A673 (cell line): ENCODE measurements at regions not wholly inside any gene's neighbourhood (a gene's known extent, or its start where the extent isn't known, plus 50 kb on each side); places are given as distances from the start of the nearest gene placed in this dataset.

Experiments
- BruUV-seq: library from RNA; stranded (reverse); fragments of 400-500 nt; replicated peaks from 2 replicates; lab custom pipeline; 2021; lab: Mats Ljungman, UMichigan
- CTCF ChIA-PET: fragments of 300-600 bp; sonication (Branson Sonifier 250); formaldehyde crosslinking; loops from one replicate; lab custom pipeline; 2022; ENCODE audit warnings: antibody characterized with exemption; lab: Charles Lee
- POLR2A ChIA-PET: fragments of 300-600 bp; sonication (Branson Sonifier 250); formaldehyde crosslinking; loops from one replicate; lab custom pipeline; 2022; ENCODE audit warnings: antibody characterized with exemption; ENCODE audit not compliant: low non-redundant PET; lab: Charles Lee
- DNase-seq: peaks from one replicate; pipeline ENCODE4 v3.0.0-alpha.2; 2015; ENCODE audit warnings: low spot score
- H3K27ac ChIP-seq: fragments of 200-600 bp; sonication (generic); 2 replicates; pipeline ENCODE4 v1.5.1; 2016; ENCODE audit warnings: mixed run types, low read depth, mild to moderate bottlenecking, mixed read lengths, antibody characterized with exemption, low read length; ENCODE audit not compliant: poor library complexity, severe bottlenecking
- H3K27me3 ChIP-seq: fragments of 200-600 bp; sonication (generic); replicated peaks from 2 replicates; pipeline ENCODE4 v1.6.1; 2017; ENCODE audit warnings: mixed run types, low read depth, mild to moderate bottlenecking, mixed read lengths, antibody characterized with exemption, low read length; ENCODE audit not compliant: insufficient read depth, poor library complexity
- H3K36me3 ChIP-seq: fragments of 200-600 bp; sonication (generic); 2 replicates; pipeline ENCODE4 v1.6.1; 2016; ENCODE audit warnings: mixed run types, mild to moderate bottlenecking, mixed read lengths, antibody characterized with exemption, low read length; ENCODE audit not compliant: insufficient read depth, poor library complexity, severe bottlenecking
- H3K4me1 ChIP-seq: fragments of 200-600 bp; sonication (generic); 2 replicates; pipeline ENCODE4 v1.6.1; 2017; ENCODE audit warnings: mixed run types, mild to moderate bottlenecking, mixed read lengths, antibody characterized with exemption, low read length; ENCODE audit not compliant: insufficient read depth, poor library complexity, severe bottlenecking
- H3K4me3 ChIP-seq: fragments of 200-600 bp; sonication (generic); 2 replicates; pipeline ENCODE4 v1.5.1; 2016; ENCODE audit warnings: low read depth, mixed run types, mild to moderate bottlenecking, mixed read lengths, low read length; ENCODE audit not compliant: poor library complexity, severe bottlenecking
- H3K9me3 ChIP-seq: fragments of 200-600 bp; sonication (generic); 2 replicates; pipeline ENCODE4 v1.6.1; 2016; ENCODE audit warnings: mixed run types, low read depth, mild to moderate bottlenecking, mixed read lengths, antibody characterized with exemption, low read length; ENCODE audit not compliant: poor library complexity, severe bottlenecking
- EZH2 ChIP-seq: fragments of 200-600 bp; sonication (generic); IDR thresholded peaks from 2 replicates; pipeline ENCODE4 v1.6.1; 2017; ENCODE audit warnings: borderline replicate concordance, low read depth, mild to moderate bottlenecking, mixed read lengths, antibody characterized with exemption, low read length; ENCODE audit not compliant: poor library complexity, severe bottlenecking
- intact Hi-C: fragments of 100-400 bp; cut with micrococcal nuclease; formaldehyde crosslinking; loops from one replicate; pipeline ENCODE4 v1.10.0; 2022; ENCODE audit not compliant: unreplicated experiment
- TF ChIP-seq, protein P1 (sequence below): fragments of 300-800, 200-600 bp; sonication (generic); conservative IDR thresholded peaks from 2 replicates; pipeline ENCODE4 v1.5.1; 2017; ENCODE audit warnings: low read depth, mild to moderate bottlenecking, antibody characterized with exemption, low read length, moderate library complexity, mixed read lengths

GRCh38 chr2:14270036-14270582 is 362.4 kb upstream of the LRATD1 start:
- Histone ChIP-seq H3K4me3 (no peak overlapping the region), H3K36me3 (no peaks in the 10 kb centered on the region), H3K9me3 (no peaks in the 10 kb centered on the region), H3K27me3 (no peaks in the 10 kb centered on the region), H3K4me1 (no peaks in the 10 kb centered on the region), H3K27ac (no peak overlapping the region)
- CTCF ChIA-PET, result no interaction called here
- no TSS peak for BruUV-seq
- TF ChIP-seq, protein P1, sequence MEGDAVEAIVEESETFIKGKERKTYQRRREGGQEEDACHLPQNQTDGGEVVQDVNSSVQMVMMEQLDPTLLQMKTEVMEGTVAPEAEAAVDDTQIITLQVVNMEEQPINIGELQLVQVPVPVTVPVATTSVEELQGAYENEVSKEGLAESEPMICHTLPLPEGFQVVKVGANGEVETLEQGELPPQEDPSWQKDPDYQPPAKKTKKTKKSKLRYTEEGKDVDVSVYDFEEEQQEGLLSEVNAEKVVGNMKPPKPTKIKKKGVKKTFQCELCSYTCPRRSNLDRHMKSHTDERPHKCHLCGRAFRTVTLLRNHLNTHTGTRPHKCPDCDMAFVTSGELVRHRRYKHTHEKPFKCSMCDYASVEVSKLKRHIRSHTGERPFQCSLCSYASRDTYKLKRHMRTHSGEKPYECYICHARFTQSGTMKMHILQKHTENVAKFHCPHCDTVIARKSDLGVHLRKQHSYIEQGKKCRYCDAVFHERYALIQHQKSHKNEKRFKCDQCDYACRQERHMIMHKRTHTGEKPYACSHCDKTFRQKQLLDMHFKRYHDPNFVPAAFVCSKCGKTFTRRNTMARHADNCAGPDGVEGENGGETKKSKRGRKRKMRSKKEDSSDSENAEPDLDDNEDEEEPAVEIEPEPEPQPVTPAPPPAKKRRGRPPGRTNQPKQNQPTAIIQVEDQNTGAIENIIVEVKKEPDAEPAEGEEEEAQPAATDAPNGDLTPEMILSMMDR, result no peak
- TF ChIP-seq EZH2, result no peak
- POLR2A ChIA-PET, result no interaction called here
- intact Hi-C loops, result no loop called here
- no peak for DNase-seq

DNA sequence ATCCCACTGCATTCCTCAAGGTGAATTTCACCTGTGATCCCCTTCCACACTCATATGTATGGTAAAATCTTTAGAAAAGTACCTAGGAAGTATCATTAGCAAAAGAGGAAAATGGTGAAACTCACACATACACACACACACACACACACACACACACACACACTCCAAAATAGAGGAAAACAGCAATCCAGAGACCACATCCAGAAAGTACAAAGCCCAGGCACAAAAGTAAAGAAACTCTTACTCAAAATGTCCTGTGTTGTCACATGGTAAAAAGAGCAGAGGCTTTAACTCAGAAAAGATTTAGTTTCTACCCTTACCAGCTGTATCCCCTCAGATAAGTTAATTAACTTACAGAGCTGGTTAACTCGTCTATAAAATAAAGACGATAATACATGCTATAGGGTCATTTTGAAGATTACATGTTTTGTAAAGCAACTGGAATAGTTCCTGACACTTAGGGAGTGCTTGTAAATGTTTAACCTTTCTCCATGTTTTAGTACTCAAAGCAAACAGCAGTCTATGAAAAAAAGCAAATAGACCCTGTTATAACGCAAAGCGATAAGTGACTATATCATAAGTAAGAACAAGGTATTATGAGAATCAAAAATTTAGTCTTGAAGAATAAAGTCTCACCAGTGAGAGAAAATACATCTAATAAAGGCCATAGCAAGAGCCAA is 360.0 kb upstream of the LRATD1 start:
- DNase-seq, result no peak
- intact Hi-C loops, result no loop called here
- BruUV-seq, result no TSS peak
- POLR2A ChIA-PET, result no interaction called here
- no peaks in the 10 kb centered on the region for H3K4me1 ChIP-seq
- CTCF ChIA-PET, result no interaction called here
- no peak for TF ChIP-seq EZH2
- TF ChIP-seq, protein P1, result no peak
- H3K27me3 ChIP-seq, result no peaks in the 10 kb centered on the region
- H3K27ac ChIP-seq, result no peak overlapping the region
- H3K36me3 ChIP-seq, result no peaks in the 10 kb centered on the region
- no peaks in the 10 kb centered on the region for H3K9me3 ChIP-seq
- no peak overlapping the region for H3K4me3 ChIP-seq

- Histone ChIP-seq H3K4me1 (no peaks in the 10 kb centered on the region), H3K36me3 (no peaks in the 10 kb centered on the region), H3K9me3 (no peaks in the 10 kb centered on the region), H3K27ac (no peak overlapping the region), H3K4me3 (no peak overlapping the region), H3K27me3 (no peaks in the 10 kb centered on the region)
- BruUV-seq, result no TSS peak
- TF ChIP-seq, protein P1, result no peak
- TF ChIP-seq EZH2, result no peak
- ChIA-PET POLR2A (no interaction called here), CTCF (no interaction called here)
- no peak for DNase-seq
- intact Hi-C loops, result no loop called here
These were observed 358.9 kb upstream of the LRATD1 start for GRCh38 chr2:14273650-14274049.
